Activated T-cell treated with anti-CD3 and anti-CD28 coated beads, Interleukin-2, amount 50 U/mL, for 1 hour (primary cell): ENCODE measurements at regions not wholly inside any gene's neighbourhood (a gene's known extent, or its start where the extent isn't known, plus 50 kb on each side); places are given as distances from the start of the nearest gene placed in this dataset.

Source experiments
- DNase-seq: peaks from one replicate; pipeline ENCODE4 v3.0.0-alpha.2; 2020

- DNase-seq: peak; percentile 8
Observed at GRCh38 chr14:104250175-104250574, 111.8 kb downstream of the KIF26A start.

GRCh38 chr14:104252256-104253215 lies 114.1 kb downstream of the KIF26A start:
- peak; percentile 14 for DNase-seq

GRCh38 chr14:104253223-104253822 lies 114.9 kb downstream of the KIF26A start:
- peak; percentile 10 for DNase-seq

- DNase-seq: peak; percentile 9
Observed at GRCh38 chr14:104253901-104254353, 115.5 kb downstream of the KIF26A start.

GRCh38 chr14:104254735-104255400 lies 116.5 kb downstream of the KIF26A start:
- peak; percentile 5 for DNase-seq

GRCh38 chr14:104256025-104256424 lies 117.6 kb downstream of the KIF26A start:
- DNase-seq: no peak

GRCh38 chr14:104262515-104263514 lies 124.4 kb downstream of the KIF26A start:
- no peak for DNase-seq

- DNase-seq: peak; percentile 8
Observed at GRCh38 chr14:104263675-104264358, 125.4 kb downstream of the KIF26A start.

- peak; percentile 11 for DNase-seq
Observed at GRCh38 chr14:104264495-104265265, 126.3 kb downstream of the KIF26A start.

GRCh38 chr14:104265918-104266630 lies 127.7 kb downstream of the KIF26A start:
- DNase-seq: peak; percentile 5

- peak; percentile 6 for DNase-seq
Observed at GRCh38 chr14:104266631-104267575, 128.5 kb downstream of the KIF26A start.

GRCh38 chr14:104267895-104268294 lies 129.5 kb downstream of the KIF26A start:
- peak; percentile 12 for DNase-seq

GRCh38 chr14:104268295-104268694 lies 129.9 kb downstream of the KIF26A start:
- no peak for DNase-seq

GRCh38 chr14:104268725-104269436 lies 130.5 kb downstream of the KIF26A start:
- DNase-seq: peak; percentile 1

- peak; percentile 3 for DNase-seq
Observed at GRCh38 chr14:104269511-104270241, 131.3 kb downstream of the KIF26A start.

GRCh38 chr14:104271391-104271790 lies 133.0 kb downstream of the KIF26A start:
- no peak for DNase-seq

GRCh38 chr14:104274806-104275205 lies 136.4 kb downstream of the KIF26A start:
- DNase-seq: peak; percentile 2
